NCI-H2081 (cell line): ENCODE measurements at regions not wholly inside any gene's neighbourhood (a gene's known extent, or its start where the extent isn't known, plus 50 kb on each side); places are given as distances from the start of the nearest gene placed in this dataset.

Experiments
- DNase-seq, 2 experiments: peaks; one replicate each; lab custom pipeline; 2025; lab: John Stamatoyannopoulos, UW

DNA sequence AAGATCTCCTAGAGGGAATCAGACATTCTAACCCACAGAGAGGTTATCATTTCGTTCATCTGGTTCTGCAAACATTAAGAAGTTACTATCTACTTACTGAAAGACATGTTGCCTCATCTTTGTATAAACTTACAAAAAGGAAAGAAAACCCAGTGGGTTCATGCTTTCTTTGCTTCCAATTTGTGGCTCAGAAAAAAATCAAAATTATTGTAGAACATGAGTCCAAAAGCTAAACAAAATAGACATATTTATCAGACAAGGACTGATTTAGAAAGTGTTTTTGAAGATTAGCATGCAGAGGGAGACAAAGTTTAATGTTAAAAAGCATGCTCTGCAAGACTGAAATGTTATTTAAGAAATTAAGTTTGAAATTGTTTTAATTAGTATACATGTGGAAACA lies 123.1 kb downstream of the MBL2 start:
- no peak for DNase-seq

DNA sequence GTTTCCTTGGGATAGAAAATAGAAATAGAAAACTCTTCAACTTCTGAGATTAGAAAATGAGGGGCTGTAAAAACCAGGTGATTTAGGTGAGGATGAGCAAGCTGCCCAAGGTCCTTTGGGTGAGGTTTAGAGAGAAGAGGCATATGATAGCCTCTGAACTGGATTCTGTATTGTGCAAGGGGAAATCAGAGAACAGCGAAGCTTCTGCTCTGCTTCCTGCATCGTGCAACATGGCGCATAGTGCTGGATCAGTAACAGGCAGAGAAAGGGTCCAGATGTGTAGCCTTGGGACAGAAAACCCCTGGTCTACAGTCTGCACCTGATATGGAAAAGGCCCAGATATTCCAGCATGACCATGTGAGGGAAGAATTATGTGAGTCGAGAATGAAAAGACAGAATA lies 121.7 kb downstream of the MBL2 start:
- DNase-seq = no peak

DNA sequence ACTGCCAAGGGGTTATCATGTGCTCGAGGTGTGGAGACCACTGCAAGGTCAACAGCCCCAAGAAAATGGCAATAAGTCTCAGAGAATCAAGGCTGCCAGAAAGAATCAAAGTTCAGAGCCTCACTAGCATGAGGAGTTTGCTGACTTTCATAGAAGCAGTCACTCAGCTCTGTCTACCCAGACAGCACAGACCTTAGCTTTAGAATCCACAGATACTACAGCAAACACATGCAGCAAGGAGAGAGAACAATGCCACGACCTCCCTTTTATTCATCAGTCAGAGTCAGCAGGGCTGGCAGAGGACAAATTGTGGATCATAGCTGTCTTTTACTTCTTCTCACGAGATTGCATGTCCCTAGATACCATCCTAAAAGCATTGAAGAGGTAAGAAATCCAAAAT lies 121.3 kb downstream of the MBL2 start:
- DNase-seq = no peak

DNA sequence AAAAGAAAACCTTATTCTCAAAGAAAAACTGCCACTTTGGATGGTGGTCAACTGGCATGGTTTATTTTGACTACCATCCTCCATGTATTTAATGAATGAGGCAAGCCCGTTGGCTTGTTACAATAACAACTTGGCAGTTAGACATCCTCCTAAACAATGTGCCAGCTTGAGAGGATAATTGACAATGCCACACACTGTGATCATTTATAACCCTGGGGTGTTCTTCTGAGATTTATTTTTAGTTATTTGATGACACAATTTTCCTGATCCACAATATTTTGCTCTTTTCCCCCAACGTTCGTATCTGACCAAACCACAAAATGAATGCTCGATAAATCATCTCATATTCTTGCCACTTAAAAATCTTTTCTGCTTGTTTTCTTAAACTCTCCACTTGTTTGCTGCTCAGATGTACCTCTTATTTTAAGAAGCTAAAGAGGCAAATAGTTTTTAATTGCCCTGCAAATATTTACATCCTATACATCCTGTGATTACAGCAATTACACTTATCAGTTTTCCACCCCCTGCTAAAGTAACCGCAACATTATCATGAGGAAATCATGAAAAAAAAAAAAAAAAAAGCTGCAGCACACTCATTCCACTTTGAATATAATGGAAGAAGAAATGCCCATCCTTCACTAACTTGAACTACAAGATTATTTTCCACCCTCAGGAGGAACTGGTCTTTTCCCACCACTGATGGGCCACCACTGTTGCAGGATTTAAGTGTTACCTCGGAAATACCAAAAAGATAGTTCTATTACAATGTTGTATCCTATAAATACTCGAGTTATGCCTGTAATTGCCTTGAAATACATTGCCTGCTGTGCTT lies 119.9 kb downstream of the MBL2 start:
- peak in 1 of 2 experiments; percentile 57 for DNase-seq

DNA sequence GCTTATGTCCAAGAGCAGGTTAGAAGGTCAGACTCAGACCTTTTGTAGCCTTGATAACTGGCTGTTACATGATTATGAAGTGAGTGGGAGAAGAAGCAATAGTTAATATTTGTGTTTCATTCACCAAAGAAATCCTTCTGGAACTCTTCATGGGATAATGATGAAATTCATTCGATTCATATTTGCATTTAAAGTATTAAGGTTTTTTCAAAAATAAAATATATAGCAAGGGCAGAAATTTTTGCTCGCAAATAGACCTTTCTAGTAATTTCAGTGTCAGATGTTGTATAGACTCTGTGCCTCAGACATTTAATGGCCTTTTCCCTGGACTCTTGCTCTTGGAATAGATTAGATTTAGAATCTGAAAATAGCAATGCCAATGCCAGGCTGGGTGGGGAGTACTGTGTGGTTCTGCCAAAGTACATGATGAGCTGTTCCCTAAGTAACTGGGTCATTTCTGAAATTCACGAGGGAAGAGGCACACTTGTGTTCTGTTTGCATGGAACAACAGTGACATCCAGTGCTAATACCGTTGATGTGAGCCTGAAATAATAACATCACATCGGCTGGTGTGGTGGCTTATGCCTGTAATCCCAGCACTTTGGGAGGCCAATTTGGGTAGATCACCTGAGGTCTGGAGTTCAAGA lies 119.2 kb downstream of the MBL2 start:
- peak in 1 of 2 experiments; percentile 1 for DNase-seq

DNA sequence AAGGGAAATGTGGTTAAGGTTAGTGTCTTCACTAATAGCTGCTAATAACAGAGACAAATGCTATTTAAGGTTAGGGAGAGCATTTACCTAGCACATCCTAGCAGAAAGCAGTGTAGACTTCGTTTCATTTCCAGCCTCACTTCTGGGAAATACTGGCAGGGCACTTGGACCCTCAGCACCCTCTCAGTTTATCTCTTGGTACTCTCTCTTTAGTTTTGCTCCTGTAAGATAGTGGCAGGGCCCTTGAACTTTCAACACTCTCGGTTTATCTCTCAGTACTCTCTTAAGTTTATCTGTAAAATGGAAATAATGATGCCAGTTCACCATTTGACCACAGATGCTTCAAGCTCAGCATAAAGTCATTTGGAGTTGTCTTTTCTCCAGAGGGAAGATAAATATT lies 118.4 kb downstream of the MBL2 start:
- no peak for DNase-seq

DNA sequence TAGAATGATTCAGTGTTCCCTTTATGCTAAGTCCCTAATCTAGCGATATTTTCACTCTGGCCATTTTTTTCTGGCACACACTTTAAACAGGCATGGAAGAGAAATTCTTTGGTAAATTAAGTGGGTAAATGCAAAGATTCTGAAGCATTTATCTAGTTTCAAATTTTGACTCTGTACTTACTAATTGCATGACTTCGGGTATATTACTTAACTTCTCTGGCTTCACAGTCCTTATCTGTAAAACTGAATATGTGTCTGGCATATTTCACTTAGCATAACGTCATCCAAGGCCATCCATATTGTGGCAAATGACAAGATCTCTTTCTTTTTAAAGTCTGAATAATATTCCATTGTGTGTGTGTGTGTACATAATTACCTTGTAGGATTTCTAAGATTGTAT lies 114.5 kb downstream of the MBL2 start:
- no peak for DNase-seq

DNA sequence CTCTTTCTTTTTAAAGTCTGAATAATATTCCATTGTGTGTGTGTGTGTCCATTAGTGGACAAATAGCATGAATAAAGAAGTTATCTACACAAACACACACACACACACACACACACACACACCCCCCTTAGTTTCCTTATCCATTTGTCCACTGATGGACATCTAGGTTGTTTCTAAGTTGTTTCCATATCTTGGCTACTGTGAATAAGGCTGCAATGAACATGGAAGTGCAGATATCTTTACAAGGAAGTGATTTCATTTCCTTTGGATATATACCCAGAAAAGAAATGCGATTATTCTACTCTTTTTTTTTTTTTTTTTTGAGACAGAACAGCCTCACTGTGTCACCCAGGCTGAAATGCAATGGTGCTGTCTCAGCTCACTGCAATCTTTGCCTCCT lies 113.5 kb downstream of the MBL2 start:
- DNase-seq = no peak

DNA sequence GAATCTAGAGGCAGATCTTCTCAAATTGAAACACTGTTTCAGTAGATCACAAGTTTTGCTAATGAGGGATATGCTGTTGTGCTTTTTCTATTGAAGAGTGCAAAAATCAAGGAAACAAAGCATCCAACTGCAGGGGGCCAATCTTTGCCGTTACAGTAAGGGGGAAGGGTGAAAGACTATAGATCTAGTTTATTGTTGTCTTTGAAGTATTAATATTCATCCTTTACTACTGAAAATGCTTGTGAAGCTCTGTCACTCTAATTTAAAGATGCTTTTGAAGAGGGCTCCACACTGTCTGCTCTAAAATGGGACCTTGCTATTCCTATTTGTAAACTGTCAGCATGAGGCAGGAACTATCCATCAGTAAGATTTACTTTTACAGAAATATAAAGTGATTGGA lies 110.3 kb downstream of the MBL2 start:
- no peak for DNase-seq

DNA sequence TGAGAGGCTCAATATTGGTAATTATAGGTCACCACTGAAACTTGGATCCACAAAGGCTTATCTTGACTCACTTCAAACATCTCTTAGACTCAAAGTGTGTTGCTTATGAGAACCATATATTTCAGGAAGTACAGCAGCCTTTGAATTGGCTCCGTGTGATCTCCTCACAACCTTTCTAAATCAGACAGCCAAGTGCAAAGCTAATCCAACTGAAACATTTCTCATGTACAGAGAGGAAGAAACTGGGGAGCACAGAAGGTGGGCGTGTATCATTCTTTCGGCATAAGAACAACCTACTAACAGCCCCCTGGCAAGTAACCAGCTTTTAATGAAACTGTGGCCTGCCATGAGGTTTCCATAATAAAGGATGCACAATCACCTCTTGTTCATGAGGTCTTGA lies 109.4 kb downstream of the MBL2 start:
- DNase-seq = no peak

DNA sequence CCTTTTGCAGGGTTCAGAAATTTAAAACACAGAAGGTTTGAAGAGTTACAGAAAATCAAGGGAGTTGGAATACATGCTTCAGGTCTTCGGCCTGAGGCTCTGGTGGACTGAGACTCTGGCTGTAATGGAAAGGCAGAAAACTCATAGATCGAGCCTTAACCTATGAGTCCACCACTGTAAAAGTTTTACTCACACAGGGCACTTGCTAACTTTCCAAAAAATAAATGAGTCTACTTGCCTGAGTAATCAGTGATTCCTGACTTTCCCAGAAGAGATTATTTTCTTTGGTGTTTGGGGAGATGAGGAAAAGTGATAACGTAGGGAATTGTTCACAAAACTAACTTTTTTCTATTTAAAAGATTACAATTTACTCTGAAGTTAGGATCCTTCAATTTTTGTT lies 108.0 kb downstream of the MBL2 start:
- DNase-seq = no peak

DNA sequence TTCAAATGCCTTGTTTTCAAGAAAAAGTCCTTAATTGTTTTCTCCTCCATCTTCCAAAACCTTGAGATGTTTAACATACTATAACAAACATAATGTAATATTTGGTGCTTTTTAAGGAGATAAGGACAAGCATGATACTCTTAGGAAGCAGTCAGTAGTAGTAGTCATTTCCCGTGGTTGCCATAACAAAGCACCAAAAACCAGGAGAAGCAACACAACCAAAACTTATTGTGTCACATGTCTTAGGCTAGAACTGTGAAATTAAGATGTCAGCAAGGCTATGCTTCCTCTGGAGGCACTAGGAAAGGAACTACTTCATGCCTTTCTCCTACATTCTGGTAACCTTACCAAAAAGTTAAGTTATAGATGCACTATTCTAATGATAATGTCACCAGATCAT lies 106.8 kb downstream of the MBL2 start:
- DNase-seq = no peak

DNA sequence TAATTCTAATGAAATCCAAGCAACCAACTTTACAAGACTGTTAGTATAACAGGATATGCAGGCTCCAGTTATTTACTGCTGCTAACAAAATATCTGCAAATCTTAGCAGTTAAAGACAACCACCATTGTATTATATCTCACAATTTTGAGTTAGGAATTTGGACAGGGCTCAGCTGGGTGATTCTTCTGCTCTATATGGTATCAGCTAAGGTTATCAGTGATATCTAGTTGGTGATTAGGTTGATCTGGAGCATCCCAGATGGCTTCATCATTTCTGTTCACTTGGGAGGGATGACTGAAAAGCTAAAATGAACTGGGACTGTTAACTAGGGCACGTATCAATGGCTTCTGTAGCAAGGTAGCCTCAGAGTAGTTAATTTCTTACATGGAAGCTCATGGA lies 105.7 kb downstream of the MBL2 start:
- DNase-seq = no peak

DNA sequence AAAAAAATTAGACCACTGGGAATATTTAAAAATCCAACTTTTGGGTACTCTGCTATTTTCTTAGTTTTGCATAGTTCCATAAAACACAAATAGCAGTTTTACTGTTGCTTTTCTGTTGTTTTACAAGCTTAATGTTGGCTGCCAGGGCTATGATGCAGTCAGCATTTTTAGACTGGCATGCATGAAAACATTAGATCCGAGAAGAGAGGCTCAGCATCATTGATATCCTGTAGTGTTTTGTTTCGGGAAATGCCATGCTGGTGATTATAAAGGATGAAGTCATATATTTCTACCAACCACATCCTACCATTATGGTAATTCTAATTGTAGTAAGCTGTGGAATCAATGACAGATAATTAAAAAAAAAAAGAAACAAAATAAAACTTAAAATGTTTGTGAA lies 104.6 kb downstream of the MBL2 start:
- DNase-seq = no peak

DNA sequence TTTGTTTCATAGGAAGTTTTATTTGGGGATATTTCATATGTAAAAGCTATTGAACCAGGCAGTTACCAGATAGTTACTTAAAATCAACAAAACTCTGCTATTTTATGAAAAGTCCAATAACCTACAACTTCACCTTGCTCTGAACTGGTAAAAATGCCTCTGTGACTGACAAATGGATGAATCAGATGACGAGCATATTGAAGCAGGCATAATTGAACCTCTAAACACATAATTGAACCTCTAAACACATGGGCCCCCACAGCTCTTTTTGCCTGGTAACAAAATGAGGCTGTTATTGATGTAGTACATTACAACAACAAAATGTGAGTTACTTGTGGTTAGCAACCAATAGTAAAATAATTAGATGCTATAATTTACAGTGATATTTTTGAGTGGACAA lies 99.7 kb downstream of the MBL2 start:
- DNase-seq = no peak

DNA sequence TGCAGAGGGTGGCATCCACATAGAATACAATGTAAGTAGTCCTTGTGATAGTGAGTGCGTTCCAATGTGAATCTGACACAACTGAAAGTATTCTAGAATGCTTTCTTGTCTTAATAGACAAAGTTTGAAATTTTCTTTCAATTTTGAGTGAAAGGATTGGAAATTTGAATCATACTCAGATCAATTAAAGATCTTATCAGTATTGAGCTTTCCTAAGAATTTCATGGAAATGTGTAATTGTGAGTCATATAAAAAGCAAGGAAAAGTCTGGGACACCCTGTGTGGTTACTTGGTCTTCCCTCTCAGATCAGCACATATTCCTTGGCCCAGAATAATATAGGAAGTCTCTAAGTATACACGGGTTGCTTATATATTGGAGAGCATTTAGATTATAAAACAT lies 99.1 kb downstream of the MBL2 start:
- no peak for DNase-seq

DNA sequence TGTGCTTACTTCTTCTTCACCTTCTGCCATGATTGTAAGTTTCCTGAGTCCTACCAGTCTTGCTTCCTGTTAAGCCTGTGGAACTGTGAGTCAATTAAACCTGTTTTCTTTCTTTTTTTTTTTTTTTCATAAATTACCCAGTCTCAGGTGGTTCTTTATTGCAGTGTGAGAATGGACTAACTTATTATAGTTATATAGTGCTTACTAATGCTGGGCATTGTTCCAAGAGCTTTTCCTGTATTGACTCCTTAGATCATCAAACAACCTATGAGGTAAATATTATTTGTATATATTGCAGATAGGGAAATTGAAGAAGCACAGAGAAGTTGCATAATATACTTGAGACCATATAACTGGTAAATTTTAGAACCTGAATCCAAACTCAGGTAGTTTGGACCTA lies 98.1 kb downstream of the MBL2 start:
- DNase-seq = no peak

DNA sequence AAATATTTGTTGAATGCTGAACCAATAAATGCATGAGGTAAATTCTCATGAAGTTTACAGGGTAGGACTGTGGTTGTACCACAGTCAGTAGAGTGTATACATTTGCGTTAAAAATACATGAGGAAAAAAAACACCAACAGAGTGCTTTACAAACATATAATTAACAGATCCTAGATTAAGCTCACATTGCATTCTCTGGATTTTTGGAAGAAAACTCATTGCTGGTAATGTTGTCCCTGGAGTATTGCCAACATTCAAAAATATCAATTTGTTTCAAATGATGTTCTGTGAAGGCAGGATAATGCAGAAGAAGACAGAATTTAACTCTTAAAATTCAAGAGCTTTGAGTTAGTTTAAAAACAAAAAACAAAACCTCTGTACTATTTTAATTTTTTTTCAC lies 95.5 kb downstream of the MBL2 start:
- DNase-seq = no peak

DNA sequence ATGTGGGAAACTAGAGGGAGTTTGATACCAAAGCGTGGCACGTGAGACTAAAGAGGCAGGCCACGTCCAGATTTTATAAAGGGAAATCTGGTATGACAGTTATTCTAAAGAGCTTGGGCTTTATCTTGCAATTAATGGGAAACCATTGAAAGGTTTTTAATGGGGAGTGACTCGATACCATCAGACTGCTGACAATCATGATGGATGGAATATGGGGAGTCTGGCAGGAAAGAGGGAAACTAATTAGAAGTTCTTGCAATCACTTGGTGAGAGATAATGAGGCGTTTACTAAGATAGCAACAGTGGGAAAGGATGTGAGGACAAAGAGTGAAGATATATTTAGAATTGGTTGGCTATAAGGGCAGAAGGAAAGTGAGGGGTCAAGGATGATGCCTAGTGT lies 94.0 kb downstream of the MBL2 start:
- no peak for DNase-seq

DNA sequence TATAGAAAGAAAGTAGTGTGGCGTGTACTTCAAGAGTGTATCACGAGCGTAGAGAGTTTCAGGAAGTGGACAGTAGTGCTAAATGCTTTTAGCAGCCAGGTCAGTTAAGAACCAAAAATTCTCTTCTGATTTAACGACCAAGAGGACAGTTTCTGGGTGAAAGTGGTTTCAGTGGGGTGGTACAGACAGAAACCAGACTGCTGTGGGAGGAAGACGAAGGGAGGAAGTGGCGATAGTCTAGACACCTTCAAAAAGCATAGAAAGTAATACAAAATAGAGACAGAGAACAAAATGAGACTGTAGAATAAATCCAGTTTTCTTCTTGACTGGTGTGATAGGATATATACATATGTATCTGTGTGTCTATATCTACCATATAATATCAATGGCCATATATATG lies 93.5 kb downstream of the MBL2 start:
- DNase-seq = no peak

DNA sequence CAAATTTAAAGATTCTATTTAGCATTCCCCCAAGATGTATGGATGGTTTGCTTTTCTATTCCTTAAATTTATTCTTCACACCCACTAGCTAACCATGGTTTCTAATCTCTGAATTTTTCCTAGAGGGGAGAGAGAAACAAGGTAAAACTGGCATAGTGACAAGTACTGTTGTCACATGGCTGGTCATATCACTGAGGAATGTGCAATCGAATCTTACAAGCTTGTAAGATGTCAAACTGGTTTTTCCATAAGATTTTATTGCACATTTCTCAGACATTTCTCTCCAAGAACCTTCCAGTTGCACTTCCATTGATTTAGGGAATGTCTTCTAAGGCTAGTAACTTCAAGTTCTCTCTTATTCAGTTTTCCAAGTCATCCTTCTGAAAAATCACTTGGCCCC lies 89.8 kb downstream of the MBL2 start:
- DNase-seq = no peak

DNA sequence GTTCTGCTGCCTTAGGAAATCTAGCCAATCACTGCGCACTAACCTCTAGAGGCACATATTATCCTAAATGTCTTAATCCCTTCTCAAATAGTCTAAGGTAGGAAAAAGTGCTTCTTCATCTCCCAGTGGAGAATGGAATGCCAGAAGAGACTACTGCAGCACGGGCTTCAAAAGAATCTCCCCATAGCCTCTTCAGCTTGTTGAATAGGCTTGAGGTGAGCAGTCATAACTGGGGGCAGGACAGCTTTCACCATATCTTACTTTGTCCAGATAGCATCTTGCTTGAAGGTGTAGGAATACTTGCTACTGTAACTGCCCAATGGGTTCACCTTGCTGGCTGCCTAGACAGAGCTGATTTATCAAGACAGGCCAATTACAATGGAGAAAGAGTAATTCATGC lies 88.8 kb downstream of the MBL2 start:
- DNase-seq = no peak

DNA sequence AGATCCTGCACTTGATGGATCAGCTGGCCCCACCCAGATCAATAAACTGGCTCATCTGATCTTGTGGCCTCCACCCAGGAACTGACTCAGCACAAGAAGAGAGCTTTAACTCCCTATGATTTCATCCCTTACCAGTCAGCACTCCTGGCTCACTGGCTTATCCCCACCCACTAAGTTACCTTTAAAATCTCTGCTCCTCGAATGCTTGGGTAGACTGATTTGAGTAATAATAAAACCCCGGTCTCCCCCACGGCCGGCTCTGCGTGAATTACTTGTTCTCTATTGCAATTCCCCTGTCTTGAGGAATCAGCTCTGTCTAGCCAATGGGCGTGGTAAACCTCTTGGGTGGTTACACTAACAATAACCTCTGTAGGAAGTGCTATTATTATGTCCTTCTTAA lies 83.7 kb downstream of the MBL2 start:
- no peak for DNase-seq

DNA sequence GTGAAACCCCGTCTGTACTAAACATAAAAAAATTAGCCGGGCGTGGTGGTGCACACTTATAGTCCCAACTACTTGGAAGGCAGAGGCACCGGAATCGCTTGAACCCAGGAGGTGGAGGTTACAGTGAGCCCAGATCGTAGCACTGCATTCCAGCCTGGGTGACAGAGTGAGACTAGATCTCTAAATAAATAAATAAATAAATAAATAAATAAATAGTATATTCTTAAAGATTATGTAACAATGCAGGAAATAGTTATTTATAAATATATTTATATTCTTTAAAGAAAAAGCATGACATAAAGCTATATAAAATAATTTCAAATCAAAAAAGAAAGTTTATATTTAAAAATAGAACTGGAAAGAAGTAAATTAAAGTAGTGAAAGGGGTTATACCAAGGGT lies 76.4 kb downstream of the MBL2 start:
- DNase-seq = no peak
